Heart right ventricle (tissue), 16 donors: ENCODE measurements at regions not wholly inside any gene's neighbourhood (a gene's known extent, or its start where the extent isn't known, plus 50 kb on each side); places are given as distances from the start of the nearest gene placed in this dataset.

Source experiments
- ATAC-seq, 8 donors: fragments of 200-7000 bp; cut with Tn5 transposase; one replicate each; pipeline ENCODE4 v1.9.1; 2020; ENCODE audit warnings: mild to moderate bottlenecking in 8 of 8, moderate library complexity in 8 of 8, moderate number of reproducible peaks in 1 of 8
- DNase-seq, 2 donors: peaks; one replicate each; pipeline ENCODE4 v3.0.0-alpha.2; 2020
- H3K27ac ChIP-seq, 10 donors: fragments of 200-600 bp; sonication (generic) in 2 of 10; one replicate each; pipeline versions ENCODE4 v1.5.0 to v1.8.0; 2020 to 2022; ENCODE audit warnings: mild to moderate bottlenecking in 3 of 10
- H3K27me3 ChIP-seq, 7 donors: fragments of 200-600 bp; one replicate each; pipeline ENCODE4 v1.8.0; 2021 to 2022; ENCODE audit warnings: mild to moderate bottlenecking in 2 of 7
- H3K36me3 ChIP-seq, 9 donors: fragments of 200-600 bp; sonication (generic) in 1 of 9; one replicate each; pipeline versions ENCODE4 v1.5.0 to v1.8.0; 2020 to 2022; ENCODE audit warnings: mild to moderate bottlenecking in 2 of 9
- H3K4me1 ChIP-seq, 9 donors: fragments of 200-600 bp; sonication (generic) in 1 of 9; one replicate each; pipeline versions ENCODE4 v1.5.0 to v1.8.0; 2020 to 2022; ENCODE audit warnings: mild to moderate bottlenecking in 4 of 9
- H3K4me3 ChIP-seq, 10 donors: fragments of 200-600 bp; sonication (generic) in 2 of 10; one replicate each; pipeline versions ENCODE4 v1.5.0 to v1.8.0; 2020 to 2022; ENCODE audit warnings: mild to moderate bottlenecking in 7 of 10, moderate library complexity in 2 of 10
- H3K9me3 ChIP-seq, 11 donors: fragments of 200-600 bp in 10 of 11; sonication (generic) in 2 of 11; one replicate each; pipeline versions ENCODE4 v1.5.0 to v1.8.0; 2013 to 2022; ENCODE audit warnings: mild to moderate bottlenecking in 2 of 11, control low read depth in 1 of 11, moderate library complexity in 1 of 11
- WGBS, 2 donors: extraction: QIAGEN DNeasy Blood & Tissue Kit; methylation state at CpG; one replicate each; pipeline ENCODE4 v1.1.7; 2013; ENCODE audit warnings: inconsistent platforms in 1 of 2; 5-methylcytosine and 5-hydroxymethylcytosine counted together
- intact Hi-C, 10 donors: fragments of 100-400 bp; cut with DNase I; formaldehyde crosslinking; loops; one replicate each; pipeline versions ENCODE4 v1.11.1 to v1.14.2; 2022
- TF ChIP-seq, protein P1 (sequence below), 9 donors: fragments of 200-600 bp; sonication (generic) in 2 of 9; IDR thresholded peaks; one replicate each; pipeline versions ENCODE4 v1.5.0 to v1.8.0; 2021 to 2022; ENCODE audit warnings: antibody characterized with exemption in 9 of 9, mild to moderate bottlenecking in 5 of 9, moderate library complexity in 1 of 9
- donor health status: Arrhythmogenic right ventricular cardiomyopathy.
- donor health status: ischemic (EF 13 %, LVEDD 7.1; RV severe dilation, severe dysfunction).
- donor health status: healthy with polysubstance abuse.
- donor health status: DM: no; HTN: yes; CAD: no.
- donor health status: DM: no; HTN: no; CAD: no.
- donor health status: ischemic (EF 25% LVEDD 6.9; RV normal size, moderate dysfunction).
- donor health status: ischemic (EF 25% LVEDD 5.7; RV mildly dilated, moderate dysfunction).
- donor health status: healthy.
- donor health status: DM: yes; HTN: yes; CAD: no.
- donor health status: Ischemic cardiomyopathy.
- donor health status: ischemic (EF 35%, LVEDD 5.7; RV mildly dilated, moderate dysfunction).
- donor health status: nonischemic (EF 11% LVEDD 7.7; RV severe dilation, severe dysfunction).
- donor health status: DM: yes; HTN: yes; CAD: no.
- donor health status: PGD.
- donor health status: ischemic (EF 29% LVEDD 5.4; RV normal size, mild dysfunction).
- donor health status: nonischemic (EF 23%, LVEDD 6.1; RV moderate dilation, normal function).

GRCh38 chr5:17816505-17816904 is 182.2 kb downstream of the TAF11L14 start:
- Histone ChIP-seq H3K36me3 (no peaks in the 10 kb centered on the region), H3K9me3 (peaks cover 0 to 8% (median 0%) of the 10 kb centered on the region in 11 donors), H3K4me3 (no peak overlapping the region), H3K27me3 (no peaks in the 10 kb centered on the region), H3K4me1 (no peaks in the 10 kb centered on the region), H3K27ac (no peak overlapping the region)
- 70 to 71% methylated on average over 1 of the region's 1 CpG for WGBS, 2 donors
- TF ChIP-seq, protein P1, sequence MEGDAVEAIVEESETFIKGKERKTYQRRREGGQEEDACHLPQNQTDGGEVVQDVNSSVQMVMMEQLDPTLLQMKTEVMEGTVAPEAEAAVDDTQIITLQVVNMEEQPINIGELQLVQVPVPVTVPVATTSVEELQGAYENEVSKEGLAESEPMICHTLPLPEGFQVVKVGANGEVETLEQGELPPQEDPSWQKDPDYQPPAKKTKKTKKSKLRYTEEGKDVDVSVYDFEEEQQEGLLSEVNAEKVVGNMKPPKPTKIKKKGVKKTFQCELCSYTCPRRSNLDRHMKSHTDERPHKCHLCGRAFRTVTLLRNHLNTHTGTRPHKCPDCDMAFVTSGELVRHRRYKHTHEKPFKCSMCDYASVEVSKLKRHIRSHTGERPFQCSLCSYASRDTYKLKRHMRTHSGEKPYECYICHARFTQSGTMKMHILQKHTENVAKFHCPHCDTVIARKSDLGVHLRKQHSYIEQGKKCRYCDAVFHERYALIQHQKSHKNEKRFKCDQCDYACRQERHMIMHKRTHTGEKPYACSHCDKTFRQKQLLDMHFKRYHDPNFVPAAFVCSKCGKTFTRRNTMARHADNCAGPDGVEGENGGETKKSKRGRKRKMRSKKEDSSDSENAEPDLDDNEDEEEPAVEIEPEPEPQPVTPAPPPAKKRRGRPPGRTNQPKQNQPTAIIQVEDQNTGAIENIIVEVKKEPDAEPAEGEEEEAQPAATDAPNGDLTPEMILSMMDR (IDR thresholded peaks at IDR 0.05), result no peak
- ATAC-seq (no peak), DNase-seq (no peak)
- intact Hi-C loops, result no loop called here

DNA sequence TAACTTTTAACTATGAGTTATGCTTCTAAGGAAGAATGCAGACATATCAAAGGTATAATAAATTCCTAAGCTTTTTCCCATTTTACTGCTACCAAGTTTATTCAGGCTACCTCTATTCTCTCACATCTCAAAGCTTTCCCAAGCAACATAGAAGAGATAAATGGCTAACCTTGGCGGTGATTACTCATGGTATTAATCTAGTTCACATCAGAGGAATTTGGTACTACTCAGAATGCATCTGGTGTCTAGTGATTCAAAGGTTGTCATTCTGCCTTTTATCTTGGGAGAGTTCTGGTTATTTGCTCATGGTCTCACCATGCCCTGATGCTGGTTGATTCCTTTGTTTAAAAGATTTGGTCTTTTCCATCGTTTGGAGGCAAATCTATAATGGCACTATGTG is 182.7 kb downstream of the TAF11L14 start:
- H3K4me3 ChIP-seq, result no peak overlapping the region
- WGBS, 2 donors, result 72 to 77% methylated on average over 2 of the region's 2 CpGs
- DNase-seq (no peak), ATAC-seq (no peak)
- TF ChIP-seq, protein P1 (IDR thresholded peaks at IDR 0.05), result no peak
- H3K27me3 ChIP-seq, result no peaks in the 10 kb centered on the region
- H3K4me1 ChIP-seq, result no peaks in the 10 kb centered on the region
- H3K27ac ChIP-seq, result no peak overlapping the region
- no peaks in the 10 kb centered on the region for H3K36me3 ChIP-seq
- peaks cover 0 to 8% (median 0%) of the 10 kb centered on the region in 11 donors for H3K9me3 ChIP-seq
- intact Hi-C loops, result no loop called here

GRCh38 chr5:17817990-17818389 is 183.7 kb downstream of the TAF11L14 start:
- Histone ChIP-seq H3K4me3 (no peak overlapping the region), H3K27ac (no peak overlapping the region), H3K36me3 (no peaks in the 10 kb centered on the region), H3K27me3 (no peaks in the 10 kb centered on the region), H3K4me1 (no peaks in the 10 kb centered on the region), H3K9me3 (peaks cover 0 to 4% (median 0%) of the 10 kb centered on the region in 11 donors)
- intact Hi-C loops, result no loop called here
- TF ChIP-seq, protein P1 (IDR thresholded peaks at IDR 0.05), result no peak
- no peak for ATAC-seq
- no peak for DNase-seq

- TF ChIP-seq, protein P1 (IDR thresholded peaks at IDR 0.05), result no peak
Measured at GRCh38 chr5:17819783-17820182, 185.5 kb downstream of the TAF11L14 start.

More at GRCh38 chr5:17819783-17820182, 185.5 kb downstream of the TAF11L14 start:
- Histone ChIP-seq H3K36me3 (no peaks in the 10 kb centered on the region), H3K27ac (no peak overlapping the region), H3K27me3 (no peaks in the 10 kb centered on the region), H3K4me3 (no peak overlapping the region), H3K9me3 (peaks cover 0 to under 1% (median 0%) of the 10 kb centered on the region in 11 donors), H3K4me1 (no peaks in the 10 kb centered on the region)
- WGBS, 2 donors, result 72 to 77% methylated on average over 5 of the region's 5 CpGs
- intact Hi-C loops, result no loop called here
- DNase-seq (no peak), ATAC-seq (no peak)
